ENCODE measurements at regions not wholly inside any gene's neighbourhood (a gene's known extent, or its start where the extent isn't known, plus 50 kb on each side); places are given as distances from the start of the nearest gene placed in this dataset.

DNA sequence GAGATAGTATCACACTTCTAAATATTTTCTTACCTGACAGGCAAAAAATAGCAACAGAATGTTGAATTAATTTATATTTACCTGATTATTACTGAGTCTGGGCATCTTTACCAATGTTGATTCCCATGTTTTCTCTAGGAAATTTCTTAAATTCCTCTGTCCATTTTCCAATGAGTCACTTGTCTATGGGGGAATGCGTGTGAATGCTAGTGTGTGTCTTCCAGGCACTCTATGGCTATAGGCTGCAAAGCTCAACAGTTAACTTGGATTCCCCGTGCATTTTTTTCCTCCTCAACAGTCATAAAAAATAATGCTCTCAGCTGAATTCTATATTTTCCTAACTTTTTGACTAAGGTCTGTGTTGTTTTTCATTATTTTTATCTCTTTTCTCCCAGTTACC is 1385.8 kb upstream of the FLRT2 start:
- H3K4me3 ChIP-seq (ENCODE audit: low read length), result no peak overlapping the region
- H3K9me3 ChIP-seq (ENCODE audit: control insufficient read depth in 2 of 3, low read length in 3 of 3), result peaks cover 0 to 5% (median 0%) of the 10 kb centered on the region in 3 experiments
- no peaks in the 10 kb centered on the region for H3K36me3 ChIP-seq (ENCODE audit: control insufficient read depth in 2 of 3, insufficient read depth in 3 of 3, low read length in 3 of 3)
- ChIA-PET POLR2A (no interaction called here), CTCF (no interaction called here)
- Mint-ChIP-seq H3K4me1 (no peaks in the 10 kb centered on the region), H3K27ac (no peak overlapping the region), H3K9me3 (peaks cover 0 to 25% (median 8%) of the 10 kb centered on the region in 11 donors), H3K4me3 (no peak overlapping the region), H3K36me3 (no peaks in the 10 kb centered on the region), H3K27me3 (no peaks in the 10 kb centered on the region)
- no peak for DNase-seq
- no peak for ATAC-seq
- intact Hi-C loops (cut with micrococcal nuclease), result no loop called here
- no peaks in the 10 kb centered on the region for H3K27me3 ChIP-seq (ENCODE audit: control insufficient read depth in 2 of 2, insufficient read depth in 2 of 2, low read length in 2 of 2)
- no peaks in the 10 kb centered on the region for H3K4me1 ChIP-seq (ENCODE audit: control insufficient read depth in 2 of 2, insufficient read depth in 2 of 2, low read length in 2 of 2)
- H3K27ac ChIP-seq (ENCODE audit: low read depth, low read length), result no peak overlapping the region

DNA sequence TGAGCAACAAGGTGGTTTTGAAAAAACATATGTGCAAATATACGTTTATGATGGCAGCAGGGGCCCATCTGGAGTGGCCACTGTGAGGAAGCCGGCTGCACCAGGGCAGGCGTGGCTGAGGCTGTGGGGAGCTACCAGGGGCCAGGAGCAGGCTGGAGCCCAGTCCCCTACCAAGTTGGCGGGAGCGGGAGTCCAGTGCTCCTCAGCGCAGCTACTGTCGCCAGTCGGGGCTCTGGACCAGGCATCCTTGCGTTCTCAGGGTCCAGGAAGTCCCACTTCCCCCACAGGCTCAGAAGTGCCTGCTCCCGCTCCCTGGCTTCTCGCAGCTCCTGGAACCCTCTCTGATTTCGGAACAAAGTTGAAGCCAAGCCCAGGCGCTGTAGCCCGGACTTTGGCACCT is 1377.5 kb upstream of the FLRT2 start:
- ChIA-PET CTCF (no interaction called here), POLR2A (no interaction called here)
- Mint-ChIP-seq H3K36me3 (no peaks in the 10 kb centered on the region), H3K27me3 (no peaks in the 10 kb centered on the region), H3K4me1 (no peaks in the 10 kb centered on the region), H3K27ac (no peak overlapping the region), H3K9me3 (peaks cover 2 to 29% (median 11%) of the 10 kb centered on the region in 11 donors), H3K4me3 (no peak overlapping the region)
- intact Hi-C loops (cut with micrococcal nuclease), result no loop called here
- H3K27ac ChIP-seq (ENCODE audit: low read depth, low read length), result no peak overlapping the region
- no peaks in the 10 kb centered on the region for H3K27me3 ChIP-seq (ENCODE audit: control insufficient read depth in 2 of 2, insufficient read depth in 2 of 2, low read length in 2 of 2)
- H3K36me3 ChIP-seq (ENCODE audit: control insufficient read depth in 2 of 3, insufficient read depth in 3 of 3, low read length in 3 of 3), result no peaks in the 10 kb centered on the region
- H3K4me1 ChIP-seq (ENCODE audit: control insufficient read depth in 2 of 2, insufficient read depth in 2 of 2, low read length in 2 of 2), result no peaks in the 10 kb centered on the region
- no peak for DNase-seq
- no peaks in the 10 kb centered on the region for H3K9me3 ChIP-seq (ENCODE audit: control insufficient read depth in 2 of 3, low read length in 3 of 3)
- H3K4me3 ChIP-seq (ENCODE audit: low read length), result no peak overlapping the region
- no peak for ATAC-seq

DNA sequence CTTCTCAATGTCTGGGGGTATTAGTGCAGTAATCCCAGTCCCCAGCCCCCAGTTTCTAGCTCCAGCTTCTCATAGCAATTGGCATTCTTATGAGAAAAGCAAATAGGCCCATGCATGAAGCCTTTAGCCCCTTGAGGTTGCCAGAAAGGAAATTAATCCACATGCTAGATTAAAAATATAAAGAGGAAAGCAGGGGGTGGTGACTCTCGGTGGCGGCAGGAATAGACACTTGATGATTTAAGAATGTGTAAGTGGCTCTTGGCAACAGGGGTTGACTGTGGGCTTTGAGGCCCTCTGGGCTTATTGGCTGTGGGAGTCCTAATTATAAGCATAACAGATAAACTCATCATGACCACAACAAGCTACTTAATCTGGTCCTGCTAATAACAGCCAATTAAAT is 1367.3 kb upstream of the FLRT2 start:
- Histone ChIP-seq H3K36me3 (ENCODE audit: control insufficient read depth in 2 of 3, insufficient read depth in 3 of 3, low read length in 3 of 3) (no peaks in the 10 kb centered on the region), H3K27me3 (ENCODE audit: control insufficient read depth in 2 of 2, insufficient read depth in 2 of 2, low read length in 2 of 2) (no peaks in the 10 kb centered on the region), H3K27ac (ENCODE audit: low read depth, low read length) (no peak overlapping the region), H3K9me3 (ENCODE audit: control insufficient read depth in 2 of 3, low read length in 3 of 3) (no peaks in the 10 kb centered on the region), H3K4me1 (ENCODE audit: control insufficient read depth in 2 of 2, insufficient read depth in 2 of 2, low read length in 2 of 2) (no peaks in the 10 kb centered on the region), H3K4me3 (ENCODE audit: low read length) (no peak overlapping the region)
- intact Hi-C loops (cut with micrococcal nuclease), result no loop called here
- peaks cover 0 to 7% (median 2%) of the 10 kb centered on the region in 11 donors for H3K9me3 Mint-ChIP-seq
- no peaks in the 10 kb centered on the region for H3K27me3 Mint-ChIP-seq
- DNase-seq (no peak), ATAC-seq (no peak)
- H3K4me3 Mint-ChIP-seq, result no peak overlapping the region
- POLR2A ChIA-PET, result no interaction called here
- H3K36me3 Mint-ChIP-seq, result no peaks in the 10 kb centered on the region
- no peaks in the 10 kb centered on the region for H3K4me1 Mint-ChIP-seq
- CTCF ChIA-PET, result no interaction called here
- H3K27ac Mint-ChIP-seq, result no peak overlapping the region

DNA sequence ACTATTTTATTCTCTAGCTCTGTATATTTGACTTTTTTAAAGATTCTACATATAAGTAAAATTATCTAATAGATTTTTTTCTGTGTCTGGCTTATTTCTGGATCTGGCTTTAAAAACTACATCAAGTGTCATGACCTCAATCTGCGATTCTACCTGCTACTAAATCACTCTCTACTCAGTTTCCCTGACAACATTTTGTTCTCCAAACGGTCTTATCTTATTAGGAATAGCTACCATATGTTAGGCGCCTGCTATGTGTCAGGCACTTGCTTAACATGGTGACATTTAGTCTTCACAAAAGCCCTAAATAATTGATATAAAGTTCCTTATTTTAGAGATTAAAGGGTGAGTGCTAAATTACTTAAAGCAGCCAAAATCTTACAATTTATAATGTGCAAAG is 1362.9 kb upstream of the FLRT2 start:
- Mint-ChIP-seq H3K4me3 (no peak overlapping the region), H3K27me3 (no peaks in the 10 kb centered on the region), H3K4me1 (no peaks in the 10 kb centered on the region), H3K36me3 (no peaks in the 10 kb centered on the region), H3K27ac (no peak overlapping the region), H3K9me3 (peaks cover 0 to 15% (median 3%) of the 10 kb centered on the region in 11 donors)
- no peak for ATAC-seq
- POLR2A ChIA-PET, result no interaction called here
- Histone ChIP-seq H3K4me1 (ENCODE audit: control insufficient read depth in 2 of 2, insufficient read depth in 2 of 2, low read length in 2 of 2) (no peaks in the 10 kb centered on the region), H3K9me3 (ENCODE audit: control insufficient read depth in 2 of 3, low read length in 3 of 3) (no peaks in the 10 kb centered on the region), H3K27me3 (ENCODE audit: control insufficient read depth in 2 of 2, insufficient read depth in 2 of 2, low read length in 2 of 2) (no peaks in the 10 kb centered on the region), H3K4me3 (ENCODE audit: low read length) (no peak overlapping the region), H3K27ac (ENCODE audit: low read depth, low read length) (no peak overlapping the region), H3K36me3 (ENCODE audit: control insufficient read depth in 2 of 3, insufficient read depth in 3 of 3, low read length in 3 of 3) (no peaks in the 10 kb centered on the region)
- no peak for DNase-seq
- CTCF ChIA-PET, result no interaction called here
- intact Hi-C loops (cut with micrococcal nuclease), result no loop called here

DNA sequence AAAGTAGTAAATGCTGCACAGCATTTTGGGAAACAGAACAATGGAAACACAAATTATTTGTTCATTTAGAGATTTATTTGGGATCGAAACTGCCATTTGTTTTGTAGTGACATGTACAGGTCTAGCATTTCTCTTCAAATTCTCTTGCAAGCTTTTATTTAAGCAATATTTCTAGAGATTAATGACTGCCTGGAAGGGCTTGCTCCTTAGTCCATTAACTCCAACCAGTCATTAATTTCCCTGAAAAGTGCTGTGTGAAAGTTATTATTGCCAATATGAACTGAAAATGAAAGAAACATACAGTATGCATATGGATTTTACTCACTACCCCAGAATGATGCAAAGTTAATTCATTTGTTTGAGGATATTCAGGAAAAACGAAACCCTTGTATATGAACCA is 1349.6 kb upstream of the FLRT2 start:
- ChIA-PET POLR2A (no interaction called here), CTCF (no interaction called here)
- no peaks in the 10 kb centered on the region for H3K27me3 Mint-ChIP-seq
- H3K4me1 ChIP-seq (ENCODE audit: control insufficient read depth in 2 of 2, insufficient read depth in 2 of 2, low read length in 2 of 2), result no peaks in the 10 kb centered on the region
- H3K36me3 ChIP-seq (ENCODE audit: control insufficient read depth in 2 of 3, insufficient read depth in 3 of 3, low read length in 3 of 3), result no peaks in the 10 kb centered on the region
- H3K4me3 ChIP-seq (ENCODE audit: low read length), result no peak overlapping the region
- DNase-seq (no peak), ATAC-seq (no peak)
- H3K4me3 Mint-ChIP-seq, result no peak overlapping the region
- no peaks in the 10 kb centered on the region for H3K9me3 ChIP-seq (ENCODE audit: control insufficient read depth in 2 of 3, low read length in 3 of 3)
- intact Hi-C loops (cut with micrococcal nuclease), result no loop called here
- H3K36me3 Mint-ChIP-seq, result peaks cover 0 to 5% (median 0%) of the 10 kb centered on the region in 5 donors
- H3K27ac Mint-ChIP-seq, result no peak overlapping the region
- H3K9me3 Mint-ChIP-seq, result peaks cover 2 to 23% (median 6%) of the 10 kb centered on the region in 11 donors
- H3K27me3 ChIP-seq (ENCODE audit: control insufficient read depth in 2 of 2, insufficient read depth in 2 of 2, low read length in 2 of 2), result no peaks in the 10 kb centered on the region
- no peak overlapping the region for H3K27ac ChIP-seq (ENCODE audit: low read depth, low read length)
- no peaks in the 10 kb centered on the region for H3K4me1 Mint-ChIP-seq

DNA sequence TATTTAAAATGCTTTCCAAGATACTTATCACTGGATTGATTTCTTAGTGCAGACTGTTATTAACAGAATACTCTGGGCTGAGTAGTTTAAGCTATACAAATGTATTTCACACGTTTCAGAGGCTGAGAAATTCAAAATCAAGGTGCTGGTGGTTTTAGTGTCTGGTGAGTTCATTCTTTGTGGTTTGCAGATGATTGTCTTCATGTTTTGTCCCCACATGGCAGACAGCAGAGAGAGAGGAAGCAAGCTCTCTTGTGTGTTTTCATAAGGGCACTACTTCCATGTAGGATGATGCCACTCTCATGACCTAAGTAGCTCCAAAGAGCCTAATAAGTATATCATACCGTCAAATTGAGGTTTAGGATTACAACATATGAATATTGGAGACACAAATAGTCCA is 1348.9 kb upstream of the FLRT2 start:
- no peaks in the 10 kb centered on the region for H3K9me3 ChIP-seq (ENCODE audit: control insufficient read depth in 2 of 3, low read length in 3 of 3)
- H3K4me3 Mint-ChIP-seq, result no peak overlapping the region
- ATAC-seq, result no peak
- ChIA-PET POLR2A (no interaction called here), CTCF (no interaction called here)
- H3K4me1 Mint-ChIP-seq, result no peaks in the 10 kb centered on the region
- H3K4me3 ChIP-seq (ENCODE audit: low read length), result no peak overlapping the region
- peaks cover 0 to 28% (median 8%) of the 10 kb centered on the region in 11 donors for H3K9me3 Mint-ChIP-seq
- H3K36me3 Mint-ChIP-seq, result peaks cover 0 to 5% (median 0%) of the 10 kb centered on the region in 5 donors
- H3K36me3 ChIP-seq (ENCODE audit: control insufficient read depth in 2 of 3, insufficient read depth in 3 of 3, low read length in 3 of 3), result no peaks in the 10 kb centered on the region
- no peak overlapping the region for H3K27ac ChIP-seq (ENCODE audit: low read depth, low read length)
- H3K27me3 ChIP-seq (ENCODE audit: control insufficient read depth in 2 of 2, insufficient read depth in 2 of 2, low read length in 2 of 2), result no peaks in the 10 kb centered on the region
- intact Hi-C loops (cut with micrococcal nuclease), result no loop called here
- no peaks in the 10 kb centered on the region for H3K27me3 Mint-ChIP-seq
- DNase-seq, result no peak
- H3K4me1 ChIP-seq (ENCODE audit: control insufficient read depth in 2 of 2, insufficient read depth in 2 of 2, low read length in 2 of 2), result no peaks in the 10 kb centered on the region
- no peak overlapping the region for H3K27ac Mint-ChIP-seq

DNA sequence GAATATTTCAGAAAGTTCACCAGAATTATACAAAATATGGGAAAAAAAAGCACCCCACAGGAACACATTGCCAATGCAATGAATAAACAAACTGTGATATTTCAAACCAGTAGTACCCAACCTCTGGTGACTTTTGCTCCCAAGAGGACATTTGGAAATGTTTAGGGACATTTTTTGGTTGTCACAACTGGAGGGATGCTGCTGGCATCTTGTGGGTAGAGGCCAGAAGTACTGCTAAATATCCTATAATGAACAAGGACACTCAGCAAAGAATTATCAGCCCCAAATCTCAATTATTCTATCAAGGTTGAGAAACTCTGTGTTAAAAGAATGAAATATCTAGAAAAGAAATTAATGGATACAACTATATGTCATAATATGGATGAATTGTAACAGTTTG is 1334.4 kb upstream of the FLRT2 start:
- H3K36me3 ChIP-seq (ENCODE audit: control insufficient read depth in 2 of 3, insufficient read depth in 3 of 3, low read length in 3 of 3), result no peaks in the 10 kb centered on the region
- DNase-seq (no peak), ATAC-seq (no peak)
- H3K4me1 Mint-ChIP-seq, result no peaks in the 10 kb centered on the region
- intact Hi-C loops (cut with micrococcal nuclease), result no loop called here
- peaks cover 1 to 27% (median 7%) of the 10 kb centered on the region in 11 donors for H3K9me3 Mint-ChIP-seq
- ChIA-PET CTCF (no interaction called here), POLR2A (no interaction called here)
- H3K4me3 Mint-ChIP-seq, result no peak overlapping the region
- H3K27ac ChIP-seq (ENCODE audit: low read depth, low read length), result no peak overlapping the region
- H3K4me3 ChIP-seq (ENCODE audit: low read length), result no peak overlapping the region
- no peaks in the 10 kb centered on the region for H3K27me3 ChIP-seq (ENCODE audit: control insufficient read depth in 2 of 2, insufficient read depth in 2 of 2, low read length in 2 of 2)
- H3K36me3 Mint-ChIP-seq, result no peaks in the 10 kb centered on the region
- H3K27me3 Mint-ChIP-seq, result no peaks in the 10 kb centered on the region
- no peak overlapping the region for H3K27ac Mint-ChIP-seq
- H3K4me1 ChIP-seq (ENCODE audit: control insufficient read depth in 2 of 2, insufficient read depth in 2 of 2, low read length in 2 of 2), result no peaks in the 10 kb centered on the region
- H3K9me3 ChIP-seq (ENCODE audit: control insufficient read depth in 2 of 3, low read length in 3 of 3), result no peaks in the 10 kb centered on the region

Measured in naive thymus-derived CD4-positive, alpha-beta T cell (primary cell).